ENCODE measurements at regions not wholly inside any gene's neighbourhood (a gene's known extent, or its start where the extent isn't known, plus 50 kb on each side); places are given as distances from the start of the nearest gene placed in this dataset.
"Not testable (repeated sequence)": the region's sequence is repeated elsewhere in the genome, so short reads cannot be mapped to it uniquely, and the experiment has no call there.

- DNase-seq, result peak; percentile 70
Measured at GRCh38 chr2:44087036-44087713, 81.5 kb upstream of the PPM1B start.

GRCh38 chr2:44087714-44088092 lies 81.0 kb upstream of the PPM1B start:
- no peak for DNase-seq

GRCh38 chr2:44092519-44092918 lies 76.2 kb upstream of the PPM1B start:
- not testable (repeated sequence) for DNase-seq

GRCh38 chr2:44093970-44094369 lies 74.7 kb upstream of the PPM1B start:
- no peak for DNase-seq

- no peak for DNase-seq
Measured at GRCh38 chr2:44097322-44097907, 71.3 kb upstream of the PPM1B start.

- no peak for DNase-seq
Measured at GRCh38 chr2:44098050-44098449, 70.6 kb upstream of the PPM1B start.

GRCh38 chr2:44098891-44099290 lies 69.8 kb upstream of the PPM1B start:
- DNase-seq, result no peak

- DNase-seq, result no peak
Measured at GRCh38 chr2:44100351-44100750, 68.3 kb upstream of the PPM1B start.

GRCh38 chr2:44101246-44101645 lies 67.4 kb upstream of the PPM1B start:
- DNase-seq, result no peak

- no peak for DNase-seq
Measured at GRCh38 chr2:44102790-44103562, 65.7 kb upstream of the PPM1B start.

GRCh38 chr2:44103639-44104038 lies 65.0 kb upstream of the PPM1B start:
- no peak for DNase-seq

GRCh38 chr2:44104855-44105271 lies 63.8 kb upstream of the PPM1B start:
- no peak for DNase-seq

- not testable (repeated sequence) for DNase-seq
Measured at GRCh38 chr2:44106509-44106908, 62.2 kb upstream of the PPM1B start.

GRCh38 chr2:44107086-44107740 lies 61.5 kb upstream of the PPM1B start:
- DNase-seq, result no peak

GRCh38 chr2:44107974-44108373 lies 60.7 kb upstream of the PPM1B start:
- DNase-seq, result no peak

GRCh38 chr2:44109166-44109565 lies 59.5 kb upstream of the PPM1B start:
- DNase-seq, result no peak

GRCh38 chr2:44110444-44110843 lies 58.2 kb upstream of the PPM1B start:
- DNase-seq, result no peak

- DNase-seq, result no peak
Measured at GRCh38 chr2:44112096-44112495, 56.6 kb upstream of the PPM1B start.

GRCh38 chr2:44116319-44116718 lies 52.4 kb upstream of the PPM1B start:
- no peak for DNase-seq

GRCh38 chr2:44118257-44118656 lies 50.4 kb upstream of the PPM1B start:
- no peak for DNase-seq
